Endodermal cell (in vitro differentiated cells): ENCODE measurements at regions not wholly inside any gene's neighbourhood (a gene's known extent, or its start where the extent isn't known, plus 50 kb on each side); places are given as distances from the start of the nearest gene placed in this dataset.

Source experiments
- DNase-seq: peaks from one replicate; pipeline ENCODE4 v3.0.0-alpha.2; 2017
- H3K27ac ChIP-seq: 2 replicates; pipeline ENCODE4 v1.5.1; 2013; ENCODE audit warnings: mild to moderate bottlenecking, low read depth, low read length, moderate library complexity
- H3K27me3 ChIP-seq: 2 replicates; pipeline ENCODE4 v1.6.1; 2013; ENCODE audit warnings: mild to moderate bottlenecking, low read length, moderate library complexity; ENCODE audit not compliant: insufficient read depth, control insufficient read depth, poor library complexity, severe bottlenecking
- H3K36me3 ChIP-seq: 2 replicates; pipeline ENCODE4 v1.7.0; 2013; ENCODE audit warnings: mild to moderate bottlenecking, low read length, moderate library complexity; ENCODE audit not compliant: control insufficient read depth, insufficient read depth
- H3K4me1 ChIP-seq: one replicate; pipeline ENCODE4 v1.7.0; 2013; ENCODE audit warnings: low read length; ENCODE audit not compliant: control insufficient read depth, insufficient read depth
- H3K4me3 ChIP-seq: 2 replicates; pipeline ENCODE4 v1.5.1; 2013; ENCODE audit warnings: mild to moderate bottlenecking, low read length, moderate library complexity
- H3K9ac ChIP-seq: 2 replicates; pipeline ENCODE4 v1.6.1; 2013; ENCODE audit warnings: mild to moderate bottlenecking, low read length, moderate library complexity; ENCODE audit not compliant: poor library complexity, severe bottlenecking; ENCODE audit errors: extremely low read depth
- H3K9me3 ChIP-seq: 2 replicates; pipeline ENCODE4 v1.6.1; 2013; ENCODE audit warnings: mild to moderate bottlenecking, low read length, moderate library complexity; ENCODE audit not compliant: control insufficient read depth
- H3K27ac Mint-ChIP-seq: 2 replicates; pipeline ENCODE4 v1.8.0; 2020; ENCODE audit warnings: mixed read lengths
- H3K27me3 Mint-ChIP-seq: 2 replicates; pipeline ENCODE4 v1.8.0; 2021; ENCODE audit warnings: mild to moderate bottlenecking, mixed read lengths; ENCODE audit not compliant: insufficient read depth
- H3K36me3 Mint-ChIP-seq: 2 replicates; pipeline ENCODE4 v1.8.0; 2020; ENCODE audit warnings: low read depth, mixed read lengths
- H3K4me1 Mint-ChIP-seq: 2 replicates; pipeline ENCODE4 v1.8.0; 2020; ENCODE audit warnings: mixed read lengths
- H3K4me3 Mint-ChIP-seq: 2 replicates; pipeline ENCODE4 v1.8.0; 2020; ENCODE audit warnings: mild to moderate bottlenecking, moderate library complexity, mixed read lengths
- H3K9me3 Mint-ChIP-seq: 2 replicates; pipeline ENCODE4 v1.8.0; 2020; ENCODE audit warnings: mild to moderate bottlenecking, mixed read lengths
- WGBS, 2 experiments: methylation state at CpG; one replicate each; pipeline versions ENCODE4 v1.1.5 to v1.1.7; 2013; ENCODE audit warnings: missing lambda C conversion rate in 2 of 2, mixed read lengths in 1 of 2; ENCODE audit not compliant: insufficient coverage in 1 of 2, insufficient read length in 1 of 2; 5-methylcytosine and 5-hydroxymethylcytosine counted together
- TF ChIP-seq, protein P1 (sequence below): fragments of 200-600 bp; sonication (generic); conservative IDR thresholded peaks from 2 replicates; pipeline ENCODE4 v1.5.0; 2021; ENCODE audit warnings: antibody characterized with exemption, mild to moderate bottlenecking

DNA sequence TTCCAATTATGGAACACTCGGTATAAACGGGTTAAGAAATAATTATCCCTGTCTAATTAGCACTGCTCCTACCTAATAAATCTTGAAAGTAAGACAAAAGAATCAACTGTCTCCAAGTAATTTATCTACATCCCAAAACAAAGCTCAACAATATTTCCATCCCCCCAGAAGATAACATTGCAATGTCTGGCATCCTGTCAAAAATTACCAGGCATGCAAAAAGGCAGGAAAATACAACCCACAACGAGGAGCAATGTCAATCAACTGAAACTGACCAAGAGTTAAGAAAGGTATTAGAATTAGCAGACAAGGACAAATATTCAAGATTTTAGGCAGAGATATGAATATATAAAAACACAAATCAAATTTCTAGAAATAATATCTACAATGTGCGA, 84.5 kb upstream of the SVIL start:
- 96 to 100% methylated on average over 2 to 4 of the region's 4 CpGs for WGBS, 2 experiments
- TF ChIP-seq, protein P1, sequence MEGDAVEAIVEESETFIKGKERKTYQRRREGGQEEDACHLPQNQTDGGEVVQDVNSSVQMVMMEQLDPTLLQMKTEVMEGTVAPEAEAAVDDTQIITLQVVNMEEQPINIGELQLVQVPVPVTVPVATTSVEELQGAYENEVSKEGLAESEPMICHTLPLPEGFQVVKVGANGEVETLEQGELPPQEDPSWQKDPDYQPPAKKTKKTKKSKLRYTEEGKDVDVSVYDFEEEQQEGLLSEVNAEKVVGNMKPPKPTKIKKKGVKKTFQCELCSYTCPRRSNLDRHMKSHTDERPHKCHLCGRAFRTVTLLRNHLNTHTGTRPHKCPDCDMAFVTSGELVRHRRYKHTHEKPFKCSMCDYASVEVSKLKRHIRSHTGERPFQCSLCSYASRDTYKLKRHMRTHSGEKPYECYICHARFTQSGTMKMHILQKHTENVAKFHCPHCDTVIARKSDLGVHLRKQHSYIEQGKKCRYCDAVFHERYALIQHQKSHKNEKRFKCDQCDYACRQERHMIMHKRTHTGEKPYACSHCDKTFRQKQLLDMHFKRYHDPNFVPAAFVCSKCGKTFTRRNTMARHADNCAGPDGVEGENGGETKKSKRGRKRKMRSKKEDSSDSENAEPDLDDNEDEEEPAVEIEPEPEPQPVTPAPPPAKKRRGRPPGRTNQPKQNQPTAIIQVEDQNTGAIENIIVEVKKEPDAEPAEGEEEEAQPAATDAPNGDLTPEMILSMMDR, result no peak
- Histone ChIP-seq H3K4me1 (no peaks in the 10 kb centered on the region), H3K27ac (no peak overlapping the region), H3K27me3 (no peaks in the 10 kb centered on the region), H3K9me3 (peaks cover 38% of the 10 kb centered on the region), H3K9ac (no peak overlapping the region), H3K36me3 (peaks cover 6% of the 10 kb centered on the region), H3K4me3 (no peak overlapping the region)
- Mint-ChIP-seq H3K27ac (no peak overlapping the region), H3K4me3 (no peak overlapping the region), H3K9me3 (peaks cover 28% of the 10 kb centered on the region), H3K27me3 (no peaks in the 10 kb centered on the region), H3K36me3 (peaks cover 6% of the 10 kb centered on the region), H3K4me1 (no peaks in the 10 kb centered on the region)
- no peak for DNase-seq

GRCh38 chr10:29715296-29715695, 80.5 kb upstream of the SVIL start:
- TF ChIP-seq, protein P1, result no peak
- Mint-ChIP-seq H3K36me3 (peaks cover 3% of the 10 kb centered on the region), H3K9me3 (peaks cover 20% of the 10 kb centered on the region), H3K27me3 (no peaks in the 10 kb centered on the region), H3K4me3 (no peak overlapping the region), H3K4me1 (peaks cover under 1% of the 10 kb centered on the region), H3K27ac (no peak overlapping the region)
- Histone ChIP-seq H3K4me3 (no peak overlapping the region), H3K36me3 (peaks cover 3% of the 10 kb centered on the region), H3K9me3 (peaks cover 20% of the 10 kb centered on the region), H3K27ac (no peak overlapping the region), H3K4me1 (no peaks in the 10 kb centered on the region), H3K27me3 (no peaks in the 10 kb centered on the region), H3K9ac (no peak overlapping the region)
- no peak for DNase-seq
- WGBS, 2 experiments, result 90 to 95% methylated on average over 2 of the region's 2 CpGs

GRCh38 chr10:29714096-29714874, 79.5 kb upstream of the SVIL start:
- H3K27ac Mint-ChIP-seq, result no peak overlapping the region
- Histone ChIP-seq H3K9me3 (peaks cover 10% of the 10 kb centered on the region), H3K4me3 (no peak overlapping the region), H3K27ac (no peak overlapping the region), H3K27me3 (no peaks in the 10 kb centered on the region), H3K4me1 (no peaks in the 10 kb centered on the region), H3K36me3 (peaks cover 3% of the 10 kb centered on the region), H3K9ac (no peak overlapping the region)
- TF ChIP-seq, protein P1, result no peak
- peaks cover 4% of the 10 kb centered on the region for H3K4me1 Mint-ChIP-seq
- H3K4me3 Mint-ChIP-seq, result no peak overlapping the region
- peaks cover 11% of the 10 kb centered on the region for H3K9me3 Mint-ChIP-seq
- no peaks in the 10 kb centered on the region for H3K27me3 Mint-ChIP-seq
- 89 to 92% methylated on average over 3 to 9 of the region's 9 CpGs for WGBS, 2 experiments
- H3K36me3 Mint-ChIP-seq, result peaks cover 2% of the 10 kb centered on the region
- DNase-seq, result no peak
